ENCODE measurements at regions not wholly inside any gene's neighbourhood (a gene's known extent, or its start where the extent isn't known, plus 50 kb on each side); places are given as distances from the start of the nearest gene placed in this dataset.
A peak's percentile ranks its signal among the peaks of the same experiment; 100 is the strongest.
"Not testable (repeated sequence)": the region's sequence is repeated elsewhere in the genome, so short reads cannot be mapped to it uniquely, and the experiment has no call there.

DNA sequence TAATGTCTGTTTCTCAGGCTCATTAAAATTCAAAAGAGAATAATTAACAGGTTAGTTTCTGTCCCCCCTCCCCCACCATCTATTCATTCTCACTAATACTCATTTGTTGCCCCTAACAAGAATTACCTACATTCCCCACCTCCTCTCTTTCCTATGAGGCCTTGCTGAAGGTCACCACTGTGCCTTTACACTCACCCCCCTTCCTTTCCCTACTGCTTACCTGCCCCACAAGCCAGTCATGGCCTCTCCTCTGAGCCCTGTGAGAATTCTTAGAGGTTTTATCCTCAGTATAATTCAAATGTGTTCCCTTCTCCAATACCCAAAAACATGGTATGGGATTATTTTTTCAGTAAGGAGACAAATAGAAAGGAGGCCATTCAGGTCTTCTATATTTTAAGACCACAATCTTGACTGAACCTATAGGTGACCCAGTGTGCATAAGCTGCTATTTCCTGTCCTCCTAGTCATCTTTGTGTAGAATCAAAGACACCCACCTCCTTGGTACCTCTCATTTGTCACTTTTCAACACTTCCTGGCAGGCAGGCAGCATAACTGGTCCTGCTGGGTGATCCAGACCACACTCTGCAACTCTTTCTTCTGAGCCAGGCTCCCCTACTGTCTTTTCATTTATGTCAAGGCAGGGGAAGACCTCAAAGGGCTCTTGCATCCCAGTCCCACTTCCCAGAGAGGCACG lies 55.8 kb upstream of the PLGLB2 start:
- peak; percentile 43 for FAIRE-seq
- H3K4me1 ChIP-seq (ENCODE audit: control insufficient read depth, extremely low read depth, insufficient read depth, low read length); H3K27ac ChIP-seq (ENCODE audit: control insufficient read depth, insufficient read depth, low read length); H3K4me2 ChIP-seq (ENCODE audit: control insufficient read depth, extremely low read depth, insufficient read depth, low read depth, low read length); H3K4me3 ChIP-seq (ENCODE audit: control insufficient read depth in 2 of 3, extremely low read depth in 1 of 3, insufficient read depth in 2 of 3, low read depth in 1 of 3, low read length in 3 of 3); H4K20me1 ChIP-seq (ENCODE audit: control insufficient read depth, extremely low read depth, insufficient read depth, low read length); H3K9me1 ChIP-seq (ENCODE audit: control insufficient read depth, extremely low read depth, insufficient read depth, low read length); H3K9ac ChIP-seq (ENCODE audit: control insufficient read depth, extremely low read depth, insufficient read depth, low read length); H2AFZ ChIP-seq (ENCODE audit: control insufficient read depth, low read length); dilution Hi-C loops (cut with MboI; ENCODE audit: extremely low pct_ligation_motif_present, low sequenced_read_pairs); DNase-seq (ENCODE audit: low read depth, low spot score); H3K79me2 ChIP-seq (ENCODE audit: control insufficient read depth, insufficient read depth, low read length); H3K36me3 ChIP-seq (ENCODE audit: control insufficient read depth in 2 of 2, extremely low read depth in 1 of 2, insufficient read depth in 2 of 2, low read length in 2 of 2); H3K9me3 ChIP-seq (ENCODE audit: control insufficient read depth, low read depth, low read length); H3K27me3 ChIP-seq (ENCODE audit: control insufficient read depth, extremely low read depth, insufficient read depth, low read length): not testable (repeated sequence)

DNA sequence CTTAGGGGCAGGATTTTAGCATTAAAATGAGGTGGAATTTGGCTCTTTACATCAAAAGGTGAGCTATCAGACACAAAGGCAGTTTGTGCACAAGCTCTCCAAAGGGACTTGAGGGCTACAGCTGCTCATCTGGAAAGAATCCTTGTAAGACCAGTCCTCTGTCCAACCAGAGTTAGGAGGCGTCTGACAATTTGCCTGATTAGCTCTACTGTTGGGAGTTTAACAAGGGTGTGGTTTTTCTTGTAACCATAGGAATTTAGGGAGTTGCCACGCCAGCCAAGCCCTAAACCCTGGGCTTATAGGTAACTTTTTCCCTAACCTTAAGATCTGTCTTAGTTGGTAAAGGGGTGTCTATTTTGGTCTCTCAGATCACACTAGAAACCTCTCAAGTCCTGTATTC lies 55.0 kb upstream of the PLGLB2 start:
- H3K27ac ChIP-seq (ENCODE audit: control insufficient read depth, insufficient read depth, low read length); H3K9me3 ChIP-seq (ENCODE audit: control insufficient read depth, low read depth, low read length); dilution Hi-C loops (cut with MboI; ENCODE audit: extremely low pct_ligation_motif_present, low sequenced_read_pairs); H3K9ac ChIP-seq (ENCODE audit: control insufficient read depth, extremely low read depth, insufficient read depth, low read length); H3K36me3 ChIP-seq (ENCODE audit: control insufficient read depth in 2 of 2, extremely low read depth in 1 of 2, insufficient read depth in 2 of 2, low read length in 2 of 2); H3K27me3 ChIP-seq (ENCODE audit: control insufficient read depth, extremely low read depth, insufficient read depth, low read length); H3K4me3 ChIP-seq (ENCODE audit: control insufficient read depth in 2 of 3, extremely low read depth in 1 of 3, insufficient read depth in 2 of 3, low read depth in 1 of 3, low read length in 3 of 3); H3K9me1 ChIP-seq (ENCODE audit: control insufficient read depth, extremely low read depth, insufficient read depth, low read length); H2AFZ ChIP-seq (ENCODE audit: control insufficient read depth, low read length); H3K4me1 ChIP-seq (ENCODE audit: control insufficient read depth, extremely low read depth, insufficient read depth, low read length); H4K20me1 ChIP-seq (ENCODE audit: control insufficient read depth, extremely low read depth, insufficient read depth, low read length); H3K4me2 ChIP-seq (ENCODE audit: control insufficient read depth, extremely low read depth, insufficient read depth, low read depth, low read length); H3K79me2 ChIP-seq (ENCODE audit: control insufficient read depth, insufficient read depth, low read length): not testable (repeated sequence)
- peak; percentile 23 for DNase-seq (ENCODE audit: low read depth, low spot score)
- peak; percentile 58 for FAIRE-seq

DNA sequence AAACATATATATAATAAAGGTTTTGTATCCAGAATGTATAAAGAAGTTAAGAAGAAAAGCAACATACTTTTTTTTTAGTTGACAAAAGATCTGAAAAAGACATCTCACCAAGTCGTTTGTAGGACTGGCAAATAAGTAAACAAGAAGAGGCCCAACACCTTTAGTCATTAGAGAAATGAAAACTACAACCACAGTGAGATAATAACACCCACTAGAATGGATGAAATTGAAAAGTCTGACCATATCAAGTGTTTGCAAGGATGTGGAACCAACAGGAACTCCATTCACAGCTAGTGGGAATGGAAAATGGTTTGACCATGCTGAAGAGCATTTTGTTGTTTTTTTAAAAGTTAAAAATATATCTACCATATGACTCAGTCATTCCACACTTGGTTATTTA lies 54.0 kb upstream of the PLGLB2 start:
- H3K9me1 ChIP-seq (ENCODE audit: control insufficient read depth, extremely low read depth, insufficient read depth, low read length); H3K27ac ChIP-seq (ENCODE audit: control insufficient read depth, insufficient read depth, low read length); H3K4me2 ChIP-seq (ENCODE audit: control insufficient read depth, extremely low read depth, insufficient read depth, low read depth, low read length); H3K9me3 ChIP-seq (ENCODE audit: control insufficient read depth, low read depth, low read length); DNase-seq (ENCODE audit: low read depth, low spot score); FAIRE-seq; H3K27me3 ChIP-seq (ENCODE audit: control insufficient read depth, extremely low read depth, insufficient read depth, low read length); H3K36me3 ChIP-seq (ENCODE audit: control insufficient read depth in 2 of 2, extremely low read depth in 1 of 2, insufficient read depth in 2 of 2, low read length in 2 of 2); H4K20me1 ChIP-seq (ENCODE audit: control insufficient read depth, extremely low read depth, insufficient read depth, low read length); H3K4me3 ChIP-seq (ENCODE audit: control insufficient read depth in 2 of 3, extremely low read depth in 1 of 3, insufficient read depth in 2 of 3, low read depth in 1 of 3, low read length in 3 of 3); dilution Hi-C loops (cut with MboI; ENCODE audit: extremely low pct_ligation_motif_present, low sequenced_read_pairs); H3K79me2 ChIP-seq (ENCODE audit: control insufficient read depth, insufficient read depth, low read length); H3K9ac ChIP-seq (ENCODE audit: control insufficient read depth, extremely low read depth, insufficient read depth, low read length); H2AFZ ChIP-seq (ENCODE audit: control insufficient read depth, low read length); H3K4me1 ChIP-seq (ENCODE audit: control insufficient read depth, extremely low read depth, insufficient read depth, low read length): not testable (repeated sequence)

DNA sequence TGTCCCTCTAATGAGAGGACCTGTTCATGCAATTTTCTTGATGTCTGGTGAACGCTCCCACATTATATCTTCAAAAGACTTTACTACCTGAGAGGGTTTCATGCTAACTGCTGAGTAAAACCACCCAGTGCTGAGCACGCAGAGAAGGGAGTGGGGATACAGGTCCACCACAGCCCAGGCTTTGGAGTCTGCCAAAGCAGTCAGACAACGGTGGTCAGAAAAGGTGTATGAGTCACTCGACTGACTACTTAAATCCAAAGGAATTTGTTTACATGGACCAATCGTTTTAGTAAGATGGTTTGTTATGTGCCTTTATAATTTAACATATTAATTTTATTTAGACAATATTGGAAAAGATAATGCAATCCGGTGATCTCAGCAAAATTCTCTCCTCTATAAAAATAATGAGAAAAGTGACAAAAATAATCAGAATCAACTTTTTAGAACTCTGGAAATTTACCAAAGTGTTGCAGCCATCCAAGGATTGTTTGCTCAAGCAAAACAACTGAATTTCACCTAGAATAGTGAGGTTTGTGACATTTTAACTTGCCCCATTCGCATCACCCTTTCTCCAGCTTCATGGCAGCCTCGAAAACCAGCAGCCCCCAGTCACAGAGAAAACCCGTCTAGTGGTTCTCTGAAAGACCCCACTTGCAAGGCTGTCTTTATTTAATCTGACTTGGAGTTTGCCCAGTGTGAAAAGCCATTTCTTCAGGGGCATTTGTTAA lies 52.1 kb upstream of the PLGLB2 start:
- DNase-seq (ENCODE audit: low read depth, low spot score); H3K4me1 ChIP-seq (ENCODE audit: control insufficient read depth, extremely low read depth, insufficient read depth, low read length); H4K20me1 ChIP-seq (ENCODE audit: control insufficient read depth, extremely low read depth, insufficient read depth, low read length); H3K9me1 ChIP-seq (ENCODE audit: control insufficient read depth, extremely low read depth, insufficient read depth, low read length); FAIRE-seq; H2AFZ ChIP-seq (ENCODE audit: control insufficient read depth, low read length); H3K27ac ChIP-seq (ENCODE audit: control insufficient read depth, insufficient read depth, low read length); H3K4me2 ChIP-seq (ENCODE audit: control insufficient read depth, extremely low read depth, insufficient read depth, low read depth, low read length); H3K9ac ChIP-seq (ENCODE audit: control insufficient read depth, extremely low read depth, insufficient read depth, low read length); H3K79me2 ChIP-seq (ENCODE audit: control insufficient read depth, insufficient read depth, low read length); dilution Hi-C loops (cut with MboI; ENCODE audit: extremely low pct_ligation_motif_present, low sequenced_read_pairs); H3K9me3 ChIP-seq (ENCODE audit: control insufficient read depth, low read depth, low read length); H3K36me3 ChIP-seq (ENCODE audit: control insufficient read depth in 2 of 2, extremely low read depth in 1 of 2, insufficient read depth in 2 of 2, low read length in 2 of 2); H3K27me3 ChIP-seq (ENCODE audit: control insufficient read depth, extremely low read depth, insufficient read depth, low read length); H3K4me3 ChIP-seq (ENCODE audit: control insufficient read depth in 2 of 3, extremely low read depth in 1 of 3, insufficient read depth in 2 of 3, low read depth in 1 of 3, low read length in 3 of 3): not testable (repeated sequence)
